Adrenal gland (tissue), 9 donors: ENCODE measurements at regions not wholly inside any gene's neighbourhood (a gene's known extent, or its start where the extent isn't known, plus 50 kb on each side); places are given as distances from the start of the nearest gene placed in this dataset.

Experiments
- DNase-seq, 7 donors: peaks; one replicate each; pipeline ENCODE4 v3.0.0-alpha.2; 2019 to 2020
- H3K27ac ChIP-seq, 5 donors: fragments of 200-600 bp; sonication (generic) in 4 of 5; 1 replicate in 3 of 5; 2 replicates in 2 of 5; pipeline versions ENCODE4 v1.5.1 to v1.8.0; 2016 to 2020; ENCODE audit warnings: mild to moderate bottlenecking in 1 of 5
- H3K27me3 ChIP-seq: fragments of 200-600 bp; 2 replicates; pipeline ENCODE4 v1.8.0; 2021
- H3K36me3 ChIP-seq, 2 donors: fragments of 200-600 bp; replicated peaks in 1 of 2; 1 replicate in 1 of 2; 2 replicates in 1 of 2; pipeline versions ENCODE4 v1.5.1 to v1.8.0; 2018 to 2022
- H3K4me1 ChIP-seq, 2 donors: fragments of 200-600 bp; replicated peaks in 1 of 2; 1 replicate in 1 of 2; 2 replicates in 1 of 2; pipeline versions ENCODE4 v1.5.1 to v1.8.0; 2018 to 2021
- H3K4me3 ChIP-seq, 4 donors: fragments of 200-600 bp; sonication (generic) in 3 of 4; one replicate each; pipeline ENCODE4 v1.5.1; 2016 to 2018
- H3K9me3 ChIP-seq, 3 donors: fragments of 200-600 bp; sonication (generic) in 1 of 3; replicated peaks in 1 of 3; 1 replicate in 2 of 3; 2 replicates in 1 of 3; pipeline versions ENCODE4 v1.5.1 to v1.8.0; 2016 to 2021
- CTCF ChIP-seq, 6 experiments: fragments of 450-650 bp in 4 of 6; fragments of 200-600 bp in 2 of 6; sonication (generic) in 1 of 6; IDR thresholded peaks; 1 replicate in 5 of 6; 2 replicates in 1 of 6; pipeline versions ENCODE4 v1.5.1 to v1.8.0; 2016 to 2021; ENCODE audit warnings: antibody characterized with exemption in 6 of 6, mild to moderate bottlenecking in 2 of 6, moderate library complexity in 1 of 6
- POLR2A ChIP-seq, 2 donors: fragments of 450-650 bp; IDR thresholded peaks; one replicate each; pipeline ENCODE4 v1.6.1; 2017; ENCODE audit warnings: antibody characterized with exemption in 2 of 2, mild to moderate bottlenecking in 2 of 2, moderate library complexity in 1 of 2
- whole genome bisulfite sequencing, 4 donors: extraction: QIAGEN DNeasy Blood & Tissue Kit in 2 of 4; methylation state at CpG; one replicate each; pipeline versions ENCODE4 v1.1.5 to v1.1.7; 2013 to 2017; 5-methylcytosine and 5-hydroxymethylcytosine counted together
- intact Hi-C, 2 donors: fragments of 100-400 bp; cut with DNase I; formaldehyde crosslinking; loops; one replicate each; pipeline versions ENCODE4 v1.14.1 to v1.15.0; 2022 to 2023
- donor health status: healthy with polysubstance abuse.
- donor health status: Bipolar disorder and iron deficiency.
- donor health status: DM: yes; HTN: yes; CAD: no.
- donor health status: DM: no; HTN: no; CAD: no.
- donor health status: DM: no; HTN: no; CAD: no.

GRCh38 chr10:21157664-21158063 lies 260.6 kb upstream of the NEBL start:
- no peak for TF ChIP-seq POLR2A (IDR thresholded peaks at IDR 0.05)
- no peak for TF ChIP-seq CTCF (IDR thresholded peaks at IDR 0.05)
- Histone ChIP-seq H3K36me3 (no peaks in the 10 kb centered on the region), H3K27ac (no peak overlapping the region), H3K4me1 (no peaks in the 10 kb centered on the region), H3K4me3 (no peak overlapping the region), H3K27me3 (no peaks in the 10 kb centered on the region), H3K9me3 (no peaks in the 10 kb centered on the region)
- intact Hi-C loops = no loop called here
- no peak for DNase-seq
- WGBS, 4 donors = 72 to 82% (median 78%) methylated on average over 4 of the region's 4 CpGs

GRCh38 chr10:21150166-21150565 lies 253.1 kb upstream of the NEBL start:
- no peaks in the 10 kb centered on the region for H3K36me3 ChIP-seq
- no peak overlapping the region for H3K27ac ChIP-seq
- intact Hi-C loops = no loop called here
- 79 to 90% (median 82%) methylated on average over 5 of the region's 5 CpGs for WGBS, 4 donors
- H3K4me1 ChIP-seq = no peaks in the 10 kb centered on the region
- no peak overlapping the region for H3K4me3 ChIP-seq
- no peaks in the 10 kb centered on the region for H3K27me3 ChIP-seq
- no peaks in the 10 kb centered on the region for H3K9me3 ChIP-seq
- no peak for TF ChIP-seq POLR2A (IDR thresholded peaks at IDR 0.05)
- TF ChIP-seq CTCF (IDR thresholded peaks at IDR 0.05) = no peak
- DNase-seq = no peak

- TF ChIP-seq CTCF (IDR thresholded peaks at IDR 0.05) (no peak), POLR2A (IDR thresholded peaks at IDR 0.05) (no peak)
- 63 to 81% (median 76%) methylated on average over 1 of the region's 1 CpG for WGBS, 4 donors
- no peak for DNase-seq
- intact Hi-C loops = no loop called here
- Histone ChIP-seq H3K36me3 (no peaks in the 10 kb centered on the region), H3K4me3 (no peak overlapping the region), H3K9me3 (no peaks in the 10 kb centered on the region), H3K27me3 (no peaks in the 10 kb centered on the region), H3K4me1 (no peaks in the 10 kb centered on the region), H3K27ac (no peak overlapping the region)
Observed at GRCh38 chr10:21146436-21146789, 249.3 kb upstream of the NEBL start.

GRCh38 chr10:21145751-21146435 lies 248.8 kb upstream of the NEBL start:
- DNase-seq = no peak
- intact Hi-C loops = no loop called here
- Histone ChIP-seq H3K27me3 (no peaks in the 10 kb centered on the region), H3K9me3 (no peaks in the 10 kb centered on the region), H3K27ac (no peak overlapping the region), H3K4me1 (no peaks in the 10 kb centered on the region), H3K4me3 (no peak overlapping the region), H3K36me3 (no peaks in the 10 kb centered on the region)
- TF ChIP-seq POLR2A (IDR thresholded peaks at IDR 0.05) (no peak), CTCF (IDR thresholded peaks at IDR 0.05) (no peak)
- 77 to 84% (median 80%) methylated on average over 11 to 13 of the region's 13 CpGs for WGBS, 4 donors
